HG03575 (cell line): ENCODE measurements at regions not wholly inside any gene's neighbourhood (a gene's known extent, or its start where the extent isn't known, plus 50 kb on each side); places are given as distances from the start of the nearest gene placed in this dataset.

Experiments used
- ATAC-seq: cut with Tn5 transposase; IDR thresholded peaks from one replicate; pipeline ENCODE4 v1.9.1; 2021; ENCODE audit not compliant: unreplicated experiment, insufficient number of reproducible peaks, low FRiP score; ENCODE audit errors: extremely low read depth

DNA sequence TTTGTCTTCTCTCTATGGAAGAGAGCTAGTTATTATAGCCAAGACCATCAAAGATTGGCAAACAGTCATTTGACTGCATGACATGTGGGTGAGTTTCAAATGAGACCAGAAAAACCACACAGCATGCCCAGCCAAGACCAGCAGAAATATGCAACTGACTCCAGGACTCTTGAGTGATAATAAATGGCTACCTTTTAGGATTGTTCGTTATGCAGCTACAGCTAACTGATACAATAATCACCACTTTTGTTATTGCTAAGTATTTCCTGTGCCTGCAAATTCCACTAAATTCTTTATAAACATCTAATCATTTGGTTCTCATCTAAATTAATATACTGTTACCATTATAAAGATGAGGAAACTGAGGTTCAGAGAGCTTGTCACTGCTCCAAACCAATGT is 528.4 kb upstream of the TBX3 start:
- ATAC-seq: no peak

DNA sequence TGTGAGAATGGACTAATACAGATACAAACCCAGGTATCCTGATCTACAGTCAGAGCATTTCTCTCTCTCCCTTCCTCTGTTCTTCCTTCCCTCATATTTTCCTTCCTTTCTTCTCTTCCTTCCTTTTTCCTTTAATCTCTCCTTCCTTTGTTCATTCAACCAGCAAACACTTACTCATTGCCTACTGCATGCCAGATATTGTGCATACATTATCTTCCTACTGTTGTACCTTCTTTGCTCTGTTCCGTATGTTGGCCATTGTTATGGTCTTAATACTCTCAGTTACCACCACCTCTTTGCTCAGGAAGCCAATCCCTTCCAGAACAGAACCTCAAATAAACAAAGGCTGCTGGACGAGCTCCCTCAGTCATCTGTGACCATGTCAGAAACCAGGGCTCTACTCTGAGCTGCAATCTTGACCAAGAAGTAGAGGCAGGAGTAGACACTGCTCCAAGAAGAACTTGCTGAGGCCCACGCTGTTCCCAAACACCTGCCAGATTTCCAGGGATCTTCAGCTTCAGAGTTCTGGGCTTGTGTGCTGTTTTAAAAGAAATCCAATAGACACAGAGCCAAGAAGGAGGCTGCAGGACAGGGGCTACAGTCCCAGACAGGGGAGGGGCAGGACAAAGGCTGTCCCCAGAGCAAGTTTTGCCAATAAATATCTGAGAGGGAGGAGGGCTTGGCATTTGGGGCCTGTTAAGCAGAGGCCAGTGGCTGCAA is 526.7 kb upstream of the TBX3 start:
- ATAC-seq: no peak

DNA sequence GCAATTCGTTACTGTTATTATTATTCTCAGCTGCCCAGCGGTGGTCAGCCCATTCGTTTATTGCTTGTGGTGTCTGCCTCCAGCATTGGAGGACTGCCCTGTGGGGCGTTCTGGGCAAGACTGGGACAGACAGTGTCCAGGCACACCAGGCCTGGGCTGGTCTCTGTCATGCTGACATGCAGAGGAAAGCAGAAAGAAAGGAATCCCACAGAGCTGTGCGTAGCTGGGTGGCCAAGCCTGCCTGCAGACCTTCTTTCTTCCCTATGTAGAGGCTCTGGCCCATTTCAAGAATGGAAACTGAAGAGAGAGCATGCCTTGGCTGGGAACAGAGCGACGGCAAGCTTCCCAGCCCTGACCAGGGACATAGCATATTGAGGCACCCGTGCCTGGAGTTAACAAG is 525.3 kb upstream of the TBX3 start:
- no peak for ATAC-seq

DNA sequence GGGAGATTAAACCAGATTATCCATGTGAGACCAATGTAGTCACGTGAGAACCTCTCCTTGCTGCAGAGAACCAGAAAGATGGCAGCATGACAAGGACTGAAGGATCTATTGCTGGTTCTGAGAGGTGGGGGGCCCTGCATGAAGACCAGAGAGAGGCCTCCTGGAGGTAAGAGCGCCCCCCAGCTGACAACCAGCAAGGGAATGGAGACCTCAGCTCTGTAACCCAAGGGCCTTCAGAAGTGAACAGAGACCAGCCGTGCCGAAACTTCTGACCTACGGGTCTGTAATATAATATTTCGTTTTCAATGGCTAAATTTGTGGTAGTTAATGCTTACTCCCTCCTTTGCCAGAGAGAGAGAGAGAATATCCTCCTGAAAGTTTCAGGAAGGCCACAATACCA is 524.1 kb upstream of the TBX3 start:
- no peak for ATAC-seq

DNA sequence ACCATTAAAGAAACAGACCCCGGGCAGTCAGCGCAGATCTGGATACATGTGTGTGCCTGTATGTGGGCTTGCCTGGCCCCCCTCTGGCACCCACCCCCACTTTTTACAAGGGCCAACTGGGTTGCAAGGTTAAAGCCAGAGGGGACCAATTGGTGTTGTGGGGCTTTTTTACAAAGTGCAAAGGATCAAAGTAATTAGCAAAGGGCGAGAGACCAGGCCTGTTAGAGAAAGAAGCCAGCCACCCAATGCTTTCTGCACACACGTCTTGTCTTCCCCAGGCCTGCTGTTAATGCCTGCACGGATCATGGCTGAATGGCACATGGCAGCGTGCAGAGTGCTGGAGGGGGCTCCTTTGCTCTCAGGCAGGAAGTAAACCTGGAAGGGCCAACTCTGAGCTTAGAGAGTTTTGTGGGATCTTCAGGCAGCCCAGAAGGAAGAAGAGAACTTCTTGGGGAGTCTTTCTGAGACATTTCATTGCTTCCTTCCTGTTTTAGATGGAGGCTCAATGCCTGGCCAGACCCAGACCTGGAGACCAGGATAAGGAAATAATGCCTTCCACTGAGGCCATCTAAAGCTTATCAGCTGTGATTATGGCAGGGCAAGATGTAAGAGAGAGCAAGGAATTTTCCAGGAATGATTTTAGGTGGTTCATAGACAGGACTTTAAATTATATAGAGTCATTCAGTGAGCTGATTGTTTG is 523.4 kb upstream of the TBX3 start:
- no peak for ATAC-seq

DNA sequence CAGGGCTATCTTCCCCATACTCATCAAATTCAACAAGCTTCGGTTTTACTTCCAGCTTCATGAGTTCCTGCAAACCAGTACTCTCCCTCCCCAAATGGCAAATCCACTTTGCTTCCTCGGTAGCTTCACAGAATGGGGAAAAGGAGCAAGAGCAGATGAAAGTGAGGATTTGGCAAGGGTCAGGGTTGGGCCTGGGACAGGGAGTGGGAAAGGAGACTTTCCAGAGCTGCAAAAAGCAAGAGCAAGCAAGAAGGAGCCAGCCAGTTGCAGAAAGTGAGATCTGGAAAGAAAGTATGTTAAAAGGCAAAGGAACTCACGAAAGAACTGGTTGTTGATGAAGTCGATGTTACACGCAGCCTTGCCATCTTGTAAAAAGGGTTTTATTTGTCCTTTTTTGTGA is 522.8 kb upstream of the TBX3 start:
- no peak for ATAC-seq

DNA sequence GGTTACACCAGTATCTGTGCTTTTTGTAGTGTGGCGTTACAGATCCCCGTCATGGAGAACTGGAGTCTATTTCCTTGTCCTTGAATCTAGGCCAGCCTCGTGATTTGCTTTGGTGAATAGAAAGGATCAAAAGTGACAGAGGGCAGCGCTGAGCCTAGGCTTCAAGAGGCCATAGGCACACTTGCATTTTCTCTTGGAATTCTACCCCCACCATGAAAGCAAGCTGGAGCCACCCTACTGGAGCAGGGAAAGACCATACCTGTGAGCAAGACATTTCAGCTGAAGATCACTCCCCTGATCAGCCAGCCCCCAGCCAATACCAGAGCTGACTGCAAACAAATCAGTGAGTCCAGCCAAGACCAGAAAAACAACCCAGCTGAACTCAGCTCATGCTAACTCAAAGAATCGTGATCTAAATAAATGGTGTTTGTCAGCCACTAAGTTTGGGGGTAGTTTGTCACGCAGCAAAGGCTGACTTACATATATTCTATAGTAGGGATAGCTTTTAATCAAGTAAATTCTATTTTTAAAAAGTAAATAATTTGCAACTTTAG is 521.9 kb upstream of the TBX3 start:
- ATAC-seq: no peak

DNA sequence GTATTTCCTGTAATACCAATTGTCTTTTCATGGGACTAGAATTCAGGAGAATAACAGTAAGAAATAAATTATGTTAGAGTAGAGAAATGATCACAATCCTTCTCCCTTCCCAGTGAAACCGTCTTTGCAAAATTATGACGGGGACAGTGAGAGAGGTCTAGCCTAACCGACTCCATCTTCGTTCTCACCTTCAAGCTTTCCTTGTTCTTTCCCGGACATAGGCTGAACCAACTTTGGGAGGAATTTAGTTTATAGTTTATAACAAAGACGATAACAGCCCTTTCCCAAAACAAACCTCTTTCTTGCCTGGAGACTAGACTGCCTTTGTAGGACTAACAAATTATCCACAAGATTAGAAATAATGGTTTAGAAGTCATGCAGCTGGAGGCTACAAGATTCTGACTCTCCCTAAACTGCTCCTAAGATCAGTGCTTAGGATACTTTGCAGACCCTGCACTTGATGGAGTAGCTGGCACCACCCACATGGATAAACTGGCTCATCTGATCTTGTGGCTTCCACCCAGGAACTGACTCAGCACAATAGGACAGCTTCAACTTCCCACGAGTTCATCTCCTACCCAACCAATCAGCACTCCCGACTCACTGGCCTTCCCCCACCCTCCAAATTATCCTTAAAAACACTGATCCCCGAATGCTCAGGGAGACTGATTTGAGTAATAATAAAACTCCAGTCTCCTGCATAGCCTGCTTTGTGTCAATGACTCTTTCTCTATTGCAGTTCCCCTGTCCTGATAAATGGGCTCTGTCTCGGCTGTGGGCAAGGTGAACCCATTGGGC is 521.2 kb upstream of the TBX3 start:
- ATAC-seq: no peak

DNA sequence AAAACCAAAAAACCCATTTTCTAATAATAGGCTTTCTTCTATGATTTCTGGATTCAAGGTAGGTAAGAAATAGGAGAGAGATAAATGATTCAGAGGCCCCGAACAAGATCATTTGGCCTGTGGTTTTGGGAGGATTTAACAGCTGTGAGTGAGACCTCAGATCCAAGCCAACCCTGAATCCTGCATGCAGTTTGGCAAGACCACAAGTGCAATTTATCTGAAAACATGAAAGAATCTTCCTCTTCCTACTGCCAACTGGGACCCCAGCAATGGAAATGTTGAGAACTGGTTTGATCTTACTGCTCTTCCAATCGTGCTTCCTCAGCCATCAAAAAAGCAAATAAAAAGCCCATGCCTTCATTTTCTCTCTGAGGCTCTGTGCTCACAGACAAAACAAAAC is 519.7 kb upstream of the TBX3 start:
- no peak for ATAC-seq

DNA sequence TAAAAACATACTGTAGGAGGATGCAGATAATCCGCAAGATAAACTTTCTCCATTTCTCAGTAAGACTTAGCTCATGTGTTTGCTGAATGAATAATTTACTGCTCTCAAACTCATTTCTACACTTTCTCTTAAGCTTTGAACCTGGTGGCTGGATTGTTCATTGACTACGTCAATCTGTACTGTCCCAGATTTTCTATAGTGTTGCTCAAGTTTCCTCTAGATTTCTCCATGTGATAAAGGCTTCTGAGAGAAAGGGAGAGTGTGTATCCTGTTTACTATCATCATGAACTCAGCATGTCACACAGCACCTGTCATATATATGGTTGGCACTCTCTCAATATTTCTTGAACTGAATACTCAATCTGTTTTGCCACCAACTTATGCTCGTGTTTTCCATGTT is 518.0 kb upstream of the TBX3 start:
- ATAC-seq: no peak

DNA sequence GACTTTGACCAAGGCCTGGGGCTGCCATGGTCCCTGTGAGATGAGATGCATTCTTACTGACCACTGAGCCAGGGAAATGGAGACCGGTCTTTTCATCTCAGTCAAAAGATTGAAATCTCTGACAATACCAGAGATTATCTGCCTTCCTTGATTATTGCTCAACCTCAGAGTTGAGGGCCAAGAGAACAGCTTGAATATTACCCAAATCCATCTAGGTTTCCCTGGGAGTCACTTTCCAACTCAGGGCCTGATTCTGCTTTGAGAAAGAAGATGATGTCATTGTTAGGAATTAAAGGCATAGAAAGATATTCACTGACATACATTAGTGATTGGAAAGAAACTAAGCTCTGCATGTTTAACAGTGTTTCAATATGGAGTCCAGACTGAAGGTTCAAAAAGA is 515.9 kb upstream of the TBX3 start:
- ATAC-seq: no peak

DNA sequence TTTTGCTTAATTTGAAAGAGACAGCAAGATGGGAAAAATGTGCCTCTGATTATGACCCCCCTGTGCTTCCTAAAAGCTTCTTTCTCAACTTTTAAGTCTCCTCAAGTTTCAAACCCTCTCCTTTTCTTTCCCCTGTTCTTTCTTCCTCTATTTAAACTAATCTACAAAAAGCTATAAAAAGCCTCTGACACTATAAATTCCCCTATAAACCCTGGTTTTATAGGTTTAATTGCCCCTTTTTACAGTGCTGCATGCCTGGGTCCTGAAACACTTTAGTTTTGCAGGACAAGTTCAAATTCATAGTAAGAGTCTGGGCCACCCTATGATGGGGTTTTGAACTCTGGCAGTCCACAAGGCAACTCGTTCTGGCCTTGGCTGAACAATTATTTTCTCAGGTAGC is 510.9 kb upstream of the TBX3 start:
- ATAC-seq: no peak

DNA sequence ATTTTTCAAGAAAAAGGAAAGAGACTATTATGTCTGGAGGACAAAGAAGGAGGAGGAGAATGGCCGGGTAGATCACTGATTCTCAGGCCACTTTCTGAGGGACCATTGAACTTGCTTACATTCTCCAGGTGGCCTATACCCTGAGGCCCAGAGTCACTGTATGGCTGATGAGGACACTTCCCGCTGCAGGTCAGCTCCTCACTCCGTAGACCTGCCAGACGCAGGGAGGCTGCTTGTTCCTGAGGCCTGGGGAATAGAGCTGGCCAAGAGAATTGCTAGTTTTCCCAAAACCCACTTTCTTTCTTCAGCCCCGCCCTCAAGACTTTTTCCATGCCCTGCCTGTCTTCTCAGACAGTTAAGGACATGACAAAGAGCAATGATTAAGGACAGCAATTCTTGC is 510.5 kb upstream of the TBX3 start:
- ATAC-seq: no peak

DNA sequence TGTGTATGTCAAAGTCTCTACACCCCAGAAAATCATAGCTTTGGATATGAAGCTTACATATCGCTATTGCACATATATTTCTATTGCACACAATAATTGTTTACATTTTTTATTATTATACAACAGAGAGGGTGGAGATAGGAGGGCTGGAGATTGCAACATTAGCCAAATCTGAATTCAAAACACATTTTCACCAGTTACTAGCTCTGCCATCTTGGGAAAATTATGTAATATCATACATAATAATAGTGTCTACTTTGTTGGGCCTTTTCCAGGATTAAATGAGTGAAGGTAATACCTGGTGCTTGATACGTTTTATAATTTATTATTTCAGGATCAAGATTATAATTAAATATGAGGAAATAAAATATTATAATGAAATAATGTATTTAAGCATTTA is 507.4 kb upstream of the TBX3 start:
- no peak for ATAC-seq

DNA sequence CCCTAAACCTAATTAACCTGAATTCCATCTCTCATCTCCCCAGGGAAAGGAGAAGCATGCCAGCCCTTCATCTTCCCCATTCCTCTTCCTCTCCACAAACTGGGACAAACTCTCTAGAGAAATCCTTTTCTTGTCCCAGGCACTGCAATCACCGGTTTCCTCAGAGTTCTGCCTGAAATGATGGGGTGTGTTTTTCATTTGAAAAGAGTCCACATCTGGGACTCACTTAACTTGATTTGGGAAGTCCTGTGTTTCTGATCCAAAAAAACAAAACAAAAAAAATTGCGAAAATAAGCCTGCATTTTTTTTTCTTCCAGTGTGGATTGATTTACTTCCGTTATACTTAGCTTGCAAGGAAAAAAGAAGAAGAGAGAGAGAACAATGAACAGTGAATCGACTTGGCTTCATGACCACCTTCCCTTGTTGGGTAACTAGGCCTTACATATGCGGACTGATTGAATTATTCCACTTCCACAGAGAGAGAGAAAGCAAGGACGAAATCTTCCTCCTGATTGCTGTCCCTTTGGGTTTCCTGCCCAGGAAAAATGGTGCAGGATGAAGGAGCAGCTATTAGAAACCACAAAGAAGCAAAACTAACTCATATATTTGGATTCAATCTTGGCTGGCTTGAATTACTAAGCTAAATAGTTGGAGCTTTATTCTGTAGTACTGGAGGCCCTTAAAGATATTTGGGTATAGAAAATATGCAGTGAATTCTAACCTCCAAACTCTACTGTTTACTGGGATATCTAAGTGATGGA is 506.2 kb upstream of the TBX3 start:
- no peak for ATAC-seq

DNA sequence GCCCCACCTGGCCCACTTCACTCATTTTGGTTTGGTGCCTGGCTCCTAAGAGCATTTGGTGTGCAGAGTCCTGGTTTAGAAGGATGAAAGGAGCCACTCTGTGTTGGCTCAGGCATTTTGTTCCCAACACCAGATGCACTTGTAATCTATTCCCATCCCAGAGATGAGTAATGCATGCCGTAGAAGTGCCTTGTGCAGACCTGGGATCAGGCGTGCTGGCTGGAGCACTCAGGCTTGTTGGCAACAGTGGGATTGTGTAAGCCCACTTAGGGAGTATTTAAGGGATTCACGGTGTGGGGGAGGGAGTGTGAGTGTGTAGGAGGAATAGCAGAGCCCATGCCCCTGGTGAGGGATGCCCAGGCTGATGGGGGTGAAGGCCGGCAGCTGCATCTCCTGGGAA is 501.5 kb upstream of the TBX3 start:
- no peak for ATAC-seq

DNA sequence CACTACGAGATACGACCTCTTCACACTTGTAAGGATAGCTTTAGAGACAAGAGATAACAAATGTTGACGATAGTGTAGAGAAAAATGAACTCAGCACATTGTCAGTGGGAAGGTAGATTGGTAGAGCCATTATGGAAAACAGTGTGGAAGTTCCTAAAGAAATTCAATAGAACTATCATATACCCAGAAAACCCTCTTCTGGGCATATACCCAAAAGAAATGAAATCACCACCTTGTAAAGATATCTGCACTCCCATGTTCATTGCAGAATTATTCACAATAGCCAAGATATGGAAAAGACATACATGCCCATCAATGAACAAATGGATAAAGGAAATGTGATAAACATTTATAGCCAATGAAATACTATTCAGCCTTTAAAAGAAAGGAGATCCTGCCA is 499.8 kb upstream of the TBX3 start:
- ATAC-seq: no peak

DNA sequence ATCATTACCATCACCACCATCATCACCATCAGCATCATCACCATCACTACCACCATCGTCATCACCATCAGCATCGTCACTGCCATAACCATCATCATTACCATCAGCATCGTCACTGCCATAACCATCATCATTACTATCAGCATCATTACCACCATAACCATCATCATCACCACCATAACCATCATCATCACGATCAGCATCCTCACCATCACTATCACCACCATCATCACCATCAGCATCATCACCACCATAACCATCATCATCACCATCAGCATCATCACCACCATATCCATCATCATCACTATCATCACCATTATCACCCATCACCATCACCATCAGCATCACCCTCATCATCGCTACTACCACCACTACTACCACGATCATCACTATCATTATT is 493.9 kb upstream of the TBX3 start:
- no peak for ATAC-seq

DNA sequence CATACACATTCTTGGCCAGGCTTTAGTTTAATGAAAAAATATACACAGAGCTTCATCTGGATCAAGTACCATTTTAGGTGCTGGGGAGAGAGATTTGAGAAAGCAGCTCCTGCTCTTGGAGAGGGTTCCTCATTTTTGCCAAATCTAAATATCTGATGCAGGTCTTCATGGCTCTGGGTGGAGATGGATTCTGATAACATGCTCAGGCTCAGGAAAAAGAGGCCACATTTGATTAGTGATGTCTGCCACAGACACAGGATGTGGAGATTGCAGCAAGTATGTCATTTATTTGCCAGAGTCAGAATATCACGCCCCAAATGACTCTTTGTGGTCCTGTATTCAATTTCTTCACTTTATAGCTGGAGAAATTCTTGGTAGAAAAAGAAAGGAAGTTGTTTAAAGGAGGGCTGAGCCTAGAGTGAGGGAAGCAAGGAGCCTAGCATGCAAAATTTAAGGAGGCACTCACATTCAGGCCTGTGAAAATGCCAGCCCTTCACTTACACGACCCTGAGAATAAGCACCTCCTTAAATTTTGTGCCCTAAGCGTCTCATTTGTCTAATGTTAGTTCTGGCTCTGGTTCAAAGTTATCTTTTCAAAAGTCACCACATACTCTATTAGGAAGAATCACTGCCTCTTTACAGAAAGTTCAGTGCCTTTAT is 492.9 kb upstream of the TBX3 start:
- no peak for ATAC-seq
